ENCODE measurements at regions not wholly inside any gene's neighbourhood (a gene's known extent, or its start where the extent isn't known, plus 50 kb on each side); places are given as distances from the start of the nearest gene placed in this dataset.

DNA sequence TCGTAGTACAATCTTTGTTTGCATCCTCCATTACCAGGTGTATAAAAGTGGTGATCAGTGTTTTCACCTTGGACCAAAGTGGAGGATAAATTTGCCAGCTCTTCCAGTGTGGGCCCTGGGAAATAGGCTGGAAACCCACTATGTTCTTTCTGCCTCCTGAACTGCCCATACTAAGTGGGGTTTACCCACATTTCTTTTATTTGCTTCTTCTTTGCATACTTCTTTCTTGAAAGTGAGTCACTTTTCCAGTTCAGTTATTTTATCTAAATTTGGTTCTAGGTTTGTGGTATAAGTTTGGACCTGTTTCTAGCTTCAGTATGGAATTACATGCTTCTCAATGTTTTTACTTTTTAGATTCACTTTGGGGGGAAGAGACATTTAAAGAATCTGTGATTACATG is 126.2 kb upstream of the ACBD5 start (continued):
- TF ChIP-seq, protein P1, sequence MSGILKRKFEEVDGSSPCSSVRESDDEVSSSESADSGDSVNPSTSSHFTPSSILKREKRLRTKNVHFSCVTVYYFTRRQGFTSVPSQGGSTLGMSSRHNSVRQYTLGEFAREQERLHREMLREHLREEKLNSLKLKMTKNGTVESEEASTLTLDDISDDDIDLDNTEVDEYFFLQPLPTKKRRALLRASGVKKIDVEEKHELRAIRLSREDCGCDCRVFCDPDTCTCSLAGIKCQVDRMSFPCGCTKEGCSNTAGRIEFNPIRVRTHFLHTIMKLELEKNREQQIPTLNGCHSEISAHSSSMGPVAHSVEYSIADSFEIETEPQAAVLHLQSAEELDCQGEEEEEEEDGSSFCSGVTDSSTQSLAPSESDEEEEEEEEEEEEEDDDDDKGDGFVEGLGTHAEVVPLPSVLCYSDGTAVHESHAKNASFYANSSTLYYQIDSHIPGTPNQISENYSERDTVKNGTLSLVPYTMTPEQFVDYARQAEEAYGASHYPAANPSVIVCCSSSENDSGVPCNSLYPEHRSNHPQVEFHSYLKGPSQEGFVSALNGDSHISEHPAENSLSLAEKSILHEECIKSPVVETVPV (CRISPR knock-in tag; IDR thresholded peaks at IDR 0.05) = no peak
- TF ChIP-seq RARB (CRISPR knock-in tag; IDR thresholded peaks at IDR 0.05) (no peak), BACH2 (CRISPR knock-in tag; IDR thresholded peaks at IDR 0.05; ENCODE audit: borderline replicate concordance) (no peak), ZNF8 (CRISPR knock-in tag; IDR thresholded peaks at IDR 0.05) (no peak), ZNF565 (CRISPR knock-in tag; conservative IDR thresholded peaks at IDR 0.05; ENCODE audit: low read depth) (no peak), OSR1 (CRISPR knock-in tag; IDR thresholded peaks at IDR 0.05) (no peak), POU6F1 (CRISPR knock-in tag; IDR thresholded peaks at IDR 0.05; ENCODE audit: borderline replicate concordance, low read depth) (no peak)

- no peak for TF ChIP-seq SNAI2 (CRISPR knock-in tag; IDR thresholded peaks at IDR 0.05)
- TF ChIP-seq ZNF70 (CRISPR knock-in tag; IDR thresholded peaks at IDR 0.05) = no peak
- no peak for TF ChIP-seq CSDC2 (CRISPR knock-in tag; IDR thresholded peaks at IDR 0.05)
- no peak for TF ChIP-seq ESRRG (CRISPR knock-in tag; IDR thresholded peaks at IDR 0.05)
- no peak for TF ChIP-seq TCF4 (CRISPR knock-in tag; IDR thresholded peaks at IDR 0.05; ENCODE audit: borderline replicate concordance)
- TF ChIP-seq, protein P2, sequence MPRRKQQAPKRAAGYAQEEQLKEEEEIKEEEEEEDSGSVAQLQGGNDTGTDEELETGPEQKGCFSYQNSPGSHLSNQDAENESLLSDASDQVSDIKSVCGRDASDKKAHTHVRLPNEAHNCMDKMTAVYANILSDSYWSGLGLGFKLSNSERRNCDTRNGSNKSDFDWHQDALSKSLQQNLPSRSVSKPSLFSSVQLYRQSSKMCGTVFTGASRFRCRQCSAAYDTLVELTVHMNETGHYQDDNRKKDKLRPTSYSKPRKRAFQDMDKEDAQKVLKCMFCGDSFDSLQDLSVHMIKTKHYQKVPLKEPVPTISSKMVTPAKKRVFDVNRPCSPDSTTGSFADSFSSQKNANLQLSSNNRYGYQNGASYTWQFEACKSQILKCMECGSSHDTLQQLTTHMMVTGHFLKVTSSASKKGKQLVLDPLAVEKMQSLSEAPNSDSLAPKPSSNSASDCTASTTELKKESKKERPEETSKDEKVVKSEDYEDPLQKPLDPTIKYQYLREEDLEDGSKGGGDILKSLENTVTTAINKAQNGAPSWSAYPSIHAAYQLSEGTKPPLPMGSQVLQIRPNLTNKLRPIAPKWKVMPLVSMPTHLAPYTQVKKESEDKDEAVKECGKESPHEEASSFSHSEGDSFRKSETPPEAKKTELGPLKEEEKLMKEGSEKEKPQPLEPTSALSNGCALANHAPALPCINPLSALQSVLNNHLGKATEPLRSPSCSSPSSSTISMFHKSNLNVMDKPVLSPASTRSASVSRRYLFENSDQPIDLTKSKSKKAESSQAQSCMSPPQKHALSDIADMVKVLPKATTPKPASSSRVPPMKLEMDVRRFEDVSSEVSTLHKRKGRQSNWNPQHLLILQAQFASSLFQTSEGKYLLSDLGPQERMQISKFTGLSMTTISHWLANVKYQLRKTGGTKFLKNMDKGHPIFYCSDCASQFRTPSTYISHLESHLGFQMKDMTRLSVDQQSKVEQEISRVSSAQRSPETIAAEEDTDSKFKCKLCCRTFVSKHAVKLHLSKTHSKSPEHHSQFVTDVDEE (CRISPR knock-in tag; IDR thresholded peaks at IDR 0.05) = no peak
- no peak for TF ChIP-seq ZNF8 (CRISPR knock-in tag; IDR thresholded peaks at IDR 0.05)
- no peak for ATAC-seq
Measured at GRCh38 chr10:27364028-27364427, 123.4 kb upstream of the ACBD5 start.

DNA sequence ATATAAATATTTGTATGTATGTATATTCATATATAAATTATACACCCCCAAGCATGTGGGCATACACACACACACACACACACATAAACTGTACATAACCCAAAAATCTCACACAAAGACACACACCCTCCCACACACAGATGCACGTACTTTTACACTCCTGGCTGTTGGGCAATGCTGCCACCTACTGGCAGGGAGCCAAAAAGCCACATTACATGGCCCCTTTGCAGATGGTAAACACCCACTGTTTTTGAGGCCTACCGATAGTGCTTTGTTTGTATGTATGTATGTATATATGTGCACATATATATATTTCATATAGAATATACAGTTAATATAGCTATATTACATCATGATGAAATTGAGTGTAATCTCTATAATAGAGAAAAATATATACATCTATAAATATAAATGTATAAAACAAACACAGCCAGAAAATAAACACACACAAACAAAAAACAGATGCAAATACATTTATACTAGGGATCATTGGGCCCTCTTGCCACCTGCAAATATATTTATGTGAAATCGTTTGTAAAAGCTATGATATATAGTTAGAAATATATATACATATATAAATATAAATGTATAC is 120.1 kb upstream of the ACBD5 start:
- TF ChIP-seq TCF4 (CRISPR knock-in tag; IDR thresholded peaks at IDR 0.05; ENCODE audit: borderline replicate concordance) = peak; percentile 14; the same call in 1 of the 2 replicates
- no peak for TF ChIP-seq SNAI2 (CRISPR knock-in tag; IDR thresholded peaks at IDR 0.05)
- ATAC-seq = peak; percentile 98

DNA sequence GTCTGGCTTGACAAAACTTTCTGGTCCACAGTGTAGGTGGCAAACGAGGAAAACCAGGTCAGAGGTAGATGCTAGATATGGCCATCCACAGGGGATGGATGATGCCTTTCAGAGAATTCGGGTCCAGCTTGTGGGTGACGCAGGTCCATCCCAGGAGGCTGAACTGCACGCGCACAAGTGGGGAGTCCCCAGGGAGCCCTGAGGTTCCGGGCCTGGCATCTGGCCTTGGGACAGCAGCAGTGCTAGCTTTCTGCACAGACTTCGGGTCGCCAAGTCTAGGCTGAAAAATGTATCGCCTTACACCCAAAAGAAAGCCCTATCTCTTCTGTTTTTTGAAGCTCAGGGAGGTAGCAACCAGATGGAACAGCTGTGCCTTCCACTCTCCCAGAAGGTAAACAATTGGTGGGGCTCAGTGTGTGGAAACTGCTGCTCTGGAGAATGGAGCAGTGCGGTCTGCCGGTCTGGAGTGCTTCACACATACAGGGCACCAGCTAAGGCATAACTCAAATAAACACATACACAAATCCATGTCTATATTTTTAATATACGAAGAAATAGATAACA is 119.3 kb upstream of the ACBD5 start:
- TF ChIP-seq POU6F1 (CRISPR knock-in tag; IDR thresholded peaks at IDR 0.05; ENCODE audit: borderline replicate concordance, low read depth) (no peak), OSR1 (CRISPR knock-in tag; IDR thresholded peaks at IDR 0.05) (no peak), CSDC2 (CRISPR knock-in tag; IDR thresholded peaks at IDR 0.05) (no peak), CREB5 (CRISPR knock-in tag; IDR thresholded peaks at IDR 0.05; ENCODE audit: low read depth) (no peak), ZNF565 (CRISPR knock-in tag; conservative IDR thresholded peaks at IDR 0.05; ENCODE audit: low read depth) (no peak), RARB (CRISPR knock-in tag; IDR thresholded peaks at IDR 0.05) (no peak), ESRRG (CRISPR knock-in tag; IDR thresholded peaks at IDR 0.05) (no peak), TCF4 (CRISPR knock-in tag; IDR thresholded peaks at IDR 0.05; ENCODE audit: borderline replicate concordance) (no peak), BACH2 (CRISPR knock-in tag; IDR thresholded peaks at IDR 0.05; ENCODE audit: borderline replicate concordance) (no peak), TOX (CRISPR knock-in tag; IDR thresholded peaks at IDR 0.05; ENCODE audit: borderline replicate concordance) (no peak)
- TF ChIP-seq, protein P3, sequence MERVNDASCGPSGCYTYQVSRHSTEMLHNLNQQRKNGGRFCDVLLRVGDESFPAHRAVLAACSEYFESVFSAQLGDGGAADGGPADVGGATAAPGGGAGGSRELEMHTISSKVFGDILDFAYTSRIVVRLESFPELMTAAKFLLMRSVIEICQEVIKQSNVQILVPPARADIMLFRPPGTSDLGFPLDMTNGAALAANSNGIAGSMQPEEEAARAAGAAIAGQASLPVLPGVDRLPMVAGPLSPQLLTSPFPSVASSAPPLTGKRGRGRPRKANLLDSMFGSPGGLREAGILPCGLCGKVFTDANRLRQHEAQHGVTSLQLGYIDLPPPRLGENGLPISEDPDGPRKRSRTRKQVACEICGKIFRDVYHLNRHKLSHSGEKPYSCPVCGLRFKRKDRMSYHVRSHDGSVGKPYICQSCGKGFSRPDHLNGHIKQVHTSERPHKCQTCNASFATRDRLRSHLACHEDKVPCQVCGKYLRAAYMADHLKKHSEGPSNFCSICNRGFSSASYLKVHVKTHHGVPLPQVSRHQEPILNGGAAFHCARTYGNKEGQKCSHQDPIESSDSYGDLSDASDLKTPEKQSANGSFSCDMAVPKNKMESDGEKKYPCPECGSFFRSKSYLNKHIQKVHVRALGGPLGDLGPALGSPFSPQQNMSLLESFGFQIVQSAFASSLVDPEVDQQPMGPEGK (CRISPR knock-in tag; IDR thresholded peaks at IDR 0.05; ENCODE audit: borderline replicate concordance) = no peak
- TF ChIP-seq, protein P2 (CRISPR knock-in tag; IDR thresholded peaks at IDR 0.05) = no peak
- no peak for ATAC-seq
